HG03378 (cell line): ENCODE measurements at regions not wholly inside any gene's neighbourhood (a gene's known extent, or its start where the extent isn't known, plus 50 kb on each side); places are given as distances from the start of the nearest gene placed in this dataset.
"Not testable (repeated sequence)": the region's sequence is repeated elsewhere in the genome, so short reads cannot be mapped to it uniquely, and the experiment has no call there.

Experiments
- ATAC-seq: cut with Tn5 transposase; IDR thresholded peaks from one replicate; pipeline ENCODE4 v1.9.1; 2021; ENCODE audit warnings: mild to moderate bottlenecking, moderate library complexity; ENCODE audit not compliant: unreplicated experiment

GRCh38 chr19:29015569-29015968 is 197.4 kb downstream of the UQCRFS1 start:
- ATAC-seq = no peak

- no peak for ATAC-seq
Measured at GRCh38 chr19:29014857-29015436, 198.0 kb downstream of the UQCRFS1 start.

- no peak for ATAC-seq
Measured at GRCh38 chr19:29013988-29014387, 199.0 kb downstream of the UQCRFS1 start.

GRCh38 chr19:29013325-29013724 is 199.6 kb downstream of the UQCRFS1 start:
- ATAC-seq = no peak

- no peak for ATAC-seq
Measured at GRCh38 chr19:29012457-29012856, 200.5 kb downstream of the UQCRFS1 start.

GRCh38 chr19:29010276-29010675 is 202.7 kb downstream of the UQCRFS1 start:
- no peak for ATAC-seq

- no peak for ATAC-seq
Measured at GRCh38 chr19:29006057-29006735, 206.8 kb downstream of the UQCRFS1 start.

GRCh38 chr19:29004796-29005195 is 208.2 kb downstream of the UQCRFS1 start:
- no peak for ATAC-seq

- no peak for ATAC-seq
Measured at GRCh38 chr19:29003641-29004409, 209.1 kb downstream of the UQCRFS1 start.

GRCh38 chr19:29002336-29002735 is 210.6 kb downstream of the UQCRFS1 start:
- no peak for ATAC-seq

- ATAC-seq = no peak
Measured at GRCh38 chr19:29001597-29002245, 211.2 kb downstream of the UQCRFS1 start.

GRCh38 chr19:29001141-29001581 is 211.8 kb downstream of the UQCRFS1 start:
- ATAC-seq = no peak

- no peak for ATAC-seq
Measured at GRCh38 chr19:28999724-29000433, 213.1 kb downstream of the UQCRFS1 start.

- ATAC-seq = no peak
Measured at GRCh38 chr19:28998974-28999373, 214.0 kb downstream of the UQCRFS1 start.

GRCh38 chr19:28997866-28998265 is 215.1 kb downstream of the UQCRFS1 start:
- not testable (repeated sequence) for ATAC-seq

GRCh38 chr19:28990522-28990921 is 222.4 kb downstream of the UQCRFS1 start:
- no peak for ATAC-seq

- ATAC-seq = no peak
Measured at GRCh38 chr19:28989739-28990138, 223.2 kb downstream of the UQCRFS1 start.

GRCh38 chr19:28988066-28988465 is 224.9 kb downstream of the UQCRFS1 start:
- ATAC-seq = no peak

GRCh38 chr19:28987177-28987576 is 225.8 kb downstream of the UQCRFS1 start:
- no peak for ATAC-seq

GRCh38 chr19:28985201-28985600 is 227.8 kb downstream of the UQCRFS1 start:
- no peak for ATAC-seq

- no peak for ATAC-seq
Measured at GRCh38 chr19:28984315-28984714, 228.6 kb downstream of the UQCRFS1 start.
